T-helper 2 cell treated with Interferon-gamma antibody and Interleukin-4, amounts not matched to agents 5 μg/mL and 100 μg/mL, for 36 hours (primary cell): ENCODE measurements at regions not wholly inside any gene's neighbourhood (a gene's known extent, or its start where the extent isn't known, plus 50 kb on each side); places are given as distances from the start of the nearest gene placed in this dataset.
"Not testable (repeated sequence)": the region's sequence is repeated elsewhere in the genome, so short reads cannot be mapped to it uniquely, and the experiment has no call there.

ENCODE experiments used
- DNase-seq: peaks from one replicate; pipeline ENCODE4 v3.0.0; 2021; ENCODE audit warnings: low spot score
- H3K27ac Mint-ChIP-seq: one replicate; pipeline ENCODE4 v1.8.0; 2021; ENCODE audit warnings: mild to moderate bottlenecking, mixed read lengths
- H3K27me3 Mint-ChIP-seq: one replicate; pipeline ENCODE4 v1.8.0; 2021; ENCODE audit warnings: low read depth, mixed read lengths
- H3K36me3 Mint-ChIP-seq: one replicate; pipeline ENCODE4 v1.8.0; 2021; ENCODE audit warnings: low read depth, mixed read lengths
- H3K4me1 Mint-ChIP-seq: one replicate; pipeline ENCODE4 v1.8.0; 2021; ENCODE audit warnings: low read depth, mixed read lengths
- H3K4me3 Mint-ChIP-seq: one replicate; pipeline ENCODE4 v1.8.0; 2022; ENCODE audit warnings: mild to moderate bottlenecking, moderate library complexity, mixed read lengths
- H3K9me3 Mint-ChIP-seq: one replicate; pipeline ENCODE4 v1.8.0; 2021; ENCODE audit warnings: mixed read lengths

- Mint-ChIP-seq H3K27me3 (peaks cover 8% of the 10 kb centered on the region), H3K4me1 (no peaks in the 10 kb centered on the region), H3K27ac (no peak overlapping the region), H3K9me3 (no peaks in the 10 kb centered on the region), H3K4me3 (no peak overlapping the region), H3K36me3 (no peaks in the 10 kb centered on the region)
- no peak for DNase-seq
Measured at GRCh38 chr15:38740206-38740605, 175.6 kb upstream of the RASGRP1 start.

- DNase-seq: no peak
- Mint-ChIP-seq H3K27me3 (peaks cover 9% of the 10 kb centered on the region), H3K36me3 (no peaks in the 10 kb centered on the region), H3K4me3 (no peak overlapping the region), H3K4me1 (no peaks in the 10 kb centered on the region), H3K9me3 (no peaks in the 10 kb centered on the region), H3K27ac (no peak overlapping the region)
Measured at GRCh38 chr15:38743147-38743546, 178.5 kb upstream of the RASGRP1 start.

GRCh38 chr15:38745126-38745525 is 180.5 kb upstream of the RASGRP1 start:
- Mint-ChIP-seq H3K27ac (no peak overlapping the region), H3K9me3 (no peaks in the 10 kb centered on the region), H3K4me1 (no peaks in the 10 kb centered on the region), H3K27me3 (peaks cover 13% of the 10 kb centered on the region), H3K4me3 (no peak overlapping the region), H3K36me3 (no peaks in the 10 kb centered on the region)
- no peak for DNase-seq

GRCh38 chr15:38745626-38746025 is 181.0 kb upstream of the RASGRP1 start:
- Mint-ChIP-seq H3K4me1 (no peaks in the 10 kb centered on the region), H3K9me3 (no peaks in the 10 kb centered on the region), H3K27ac (no peak overlapping the region), H3K27me3 (peaks cover 13% of the 10 kb centered on the region), H3K4me3 (no peak overlapping the region), H3K36me3 (no peaks in the 10 kb centered on the region)
- DNase-seq: no peak

GRCh38 chr15:38746211-38746610 is 181.6 kb upstream of the RASGRP1 start:
- no peaks in the 10 kb centered on the region for H3K9me3 Mint-ChIP-seq
- H3K27ac Mint-ChIP-seq: no peak overlapping the region
- no peaks in the 10 kb centered on the region for H3K4me1 Mint-ChIP-seq
- no peaks in the 10 kb centered on the region for H3K36me3 Mint-ChIP-seq
- no peak overlapping the region for H3K4me3 Mint-ChIP-seq
- DNase-seq: no peak
- peaks cover 13% of the 10 kb centered on the region for H3K27me3 Mint-ChIP-seq

- Mint-ChIP-seq H3K27ac (no peak overlapping the region), H3K36me3 (no peaks in the 10 kb centered on the region), H3K27me3 (peaks cover 13% of the 10 kb centered on the region), H3K9me3 (no peaks in the 10 kb centered on the region), H3K4me3 (no peak overlapping the region), H3K4me1 (no peaks in the 10 kb centered on the region)
- DNase-seq: no peak
Measured at GRCh38 chr15:38748710-38749109, 184.1 kb upstream of the RASGRP1 start.

- H3K4me3 Mint-ChIP-seq: no peak overlapping the region
- no peaks in the 10 kb centered on the region for H3K36me3 Mint-ChIP-seq
- H3K9me3 Mint-ChIP-seq: no peaks in the 10 kb centered on the region
- no peaks in the 10 kb centered on the region for H3K4me1 Mint-ChIP-seq
- H3K27ac Mint-ChIP-seq: no peak overlapping the region
- DNase-seq: no peak
- peaks cover 18% of the 10 kb centered on the region for H3K27me3 Mint-ChIP-seq
Measured at GRCh38 chr15:38750786-38751185, 186.2 kb upstream of the RASGRP1 start.

GRCh38 chr15:38755718-38756117 is 191.1 kb upstream of the RASGRP1 start:
- H3K9me3 Mint-ChIP-seq: no peaks in the 10 kb centered on the region
- H3K4me1 Mint-ChIP-seq: no peaks in the 10 kb centered on the region
- H3K27me3 Mint-ChIP-seq: peaks cover 28% of the 10 kb centered on the region
- no peak for DNase-seq
- no peak overlapping the region for H3K4me3 Mint-ChIP-seq
- H3K27ac Mint-ChIP-seq: no peak overlapping the region
- H3K36me3 Mint-ChIP-seq: no peaks in the 10 kb centered on the region

- no peak overlapping the region for H3K4me3 Mint-ChIP-seq
- no peak overlapping the region for H3K27ac Mint-ChIP-seq
- no peaks in the 10 kb centered on the region for H3K9me3 Mint-ChIP-seq
- no peaks in the 10 kb centered on the region for H3K36me3 Mint-ChIP-seq
- no peaks in the 10 kb centered on the region for H3K4me1 Mint-ChIP-seq
- DNase-seq: no peak
- H3K27me3 Mint-ChIP-seq: peaks cover 29% of the 10 kb centered on the region
Measured at GRCh38 chr15:38756441-38756840, 191.8 kb upstream of the RASGRP1 start.

- Mint-ChIP-seq H3K36me3 (no peaks in the 10 kb centered on the region), H3K4me1 (no peaks in the 10 kb centered on the region), H3K27ac (no peak overlapping the region), H3K9me3 (no peaks in the 10 kb centered on the region), H3K27me3 (peaks cover 29% of the 10 kb centered on the region), H3K4me3 (no peak overlapping the region)
- no peak for DNase-seq
Measured at GRCh38 chr15:38758043-38758442, 193.4 kb upstream of the RASGRP1 start.

GRCh38 chr15:38761681-38762080 is 197.1 kb upstream of the RASGRP1 start:
- Mint-ChIP-seq H3K9me3 (no peaks in the 10 kb centered on the region), H3K27ac (no peak overlapping the region), H3K4me1 (no peaks in the 10 kb centered on the region), H3K27me3 (peaks cover 13% of the 10 kb centered on the region), H3K4me3 (no peak overlapping the region), H3K36me3 (no peaks in the 10 kb centered on the region)
- DNase-seq: no peak

- DNase-seq: no peak
- Mint-ChIP-seq H3K9me3 (peaks cover under 1% of the 10 kb centered on the region), H3K27me3 (peaks cover 2% of the 10 kb centered on the region), H3K4me1 (no peaks in the 10 kb centered on the region), H3K36me3 (no peaks in the 10 kb centered on the region), H3K27ac (no peak overlapping the region), H3K4me3 (no peak overlapping the region)
Measured at GRCh38 chr15:38768970-38769369, 204.4 kb upstream of the RASGRP1 start.

GRCh38 chr15:38769492-38769891 is 204.9 kb upstream of the RASGRP1 start:
- Mint-ChIP-seq H3K4me3 (no peak overlapping the region), H3K4me1 (peaks cover 2% of the 10 kb centered on the region), H3K36me3 (no peaks in the 10 kb centered on the region), H3K9me3 (peaks cover 4% of the 10 kb centered on the region), H3K27me3 (peaks cover 2% of the 10 kb centered on the region), H3K27ac (no peak overlapping the region)
- DNase-seq: no peak

GRCh38 chr15:38774076-38774475 is 209.5 kb upstream of the RASGRP1 start:
- not testable (repeated sequence) for H3K4me1 Mint-ChIP-seq, H3K4me3 Mint-ChIP-seq, DNase-seq, H3K9me3 Mint-ChIP-seq, H3K27me3 Mint-ChIP-seq, H3K27ac Mint-ChIP-seq, H3K36me3 Mint-ChIP-seq

GRCh38 chr15:38781196-38781595 is 216.6 kb upstream of the RASGRP1 start:
- no peak for DNase-seq
- no peaks in the 10 kb centered on the region for H3K4me1 Mint-ChIP-seq
- H3K27me3 Mint-ChIP-seq: peaks cover 7% of the 10 kb centered on the region
- H3K36me3 Mint-ChIP-seq: no peaks in the 10 kb centered on the region
- H3K4me3 Mint-ChIP-seq: no peak overlapping the region
- H3K27ac Mint-ChIP-seq: no peak overlapping the region
- H3K9me3 Mint-ChIP-seq: no peaks in the 10 kb centered on the region
